GM12878 (cell line): ENCODE measurements at regions not wholly inside any gene's neighbourhood (a gene's known extent, or its start where the extent isn't known, plus 50 kb on each side); places are given as distances from the start of the nearest gene placed in this dataset.

Source experiments
- BACH1 ChIP-seq: fragments of 450-650 bp; IDR thresholded peaks from 2 replicates; pipeline ENCODE4 v1.6.1; 2017; ENCODE audit warnings: mild to moderate bottlenecking, borderline replicate concordance
- CTCF ChIP-seq, 3 experiments: IDR thresholded peaks in 2 of 3; conservative IDR thresholded peaks in 1 of 3; 2 replicates each; pipeline ENCODE4 v1.5.1; 2011; ENCODE audit warnings: low read depth in 3 of 3, low read length in 3 of 3, mild to moderate bottlenecking in 3 of 3, control low read depth in 2 of 3, moderate library complexity in 2 of 3, inconsistent platforms in 1 of 3, mixed read lengths in 1 of 3; ENCODE audit not compliant: control insufficient read depth in 2 of 3, insufficient read depth in 1 of 3; ENCODE audit errors: extremely low read depth in 1 of 3
- KLF5 ChIP-seq: fragments of 450-650 bp; IDR thresholded peaks from 2 replicates; pipeline ENCODE4 v1.6.1; 2014; ENCODE audit warnings: mild to moderate bottlenecking; ENCODE audit not compliant: partially characterized antibody
- MXI1 ChIP-seq: fragments of 150-350 bp; IDR thresholded peaks from 2 replicates; pipeline ENCODE4 v1.6.1; 2011; ENCODE audit warnings: low read depth, mild to moderate bottlenecking, inconsistent platforms, low read length, improper control_type of control experiment
- POLR2A ChIP-seq: IDR thresholded peaks from 2 replicates; pipeline ENCODE4 v1.6.1; 2011; ENCODE audit warnings: low read depth, mild to moderate bottlenecking, low read length
- RELA ChIP-seq: fragments of 450-650 bp; IDR thresholded peaks from 2 replicates; pipeline ENCODE4 v1.8.0; 2014; ENCODE audit warnings: borderline replicate concordance; ENCODE audit not compliant: partially characterized antibody
- RUNX3 ChIP-seq: IDR thresholded peaks from 2 replicates; pipeline ENCODE4 v1.6.1; 2012; ENCODE audit warnings: low read length, inconsistent platforms
- SMC3 ChIP-seq: IDR thresholded peaks from 2 replicates; pipeline ENCODE4 v1.6.1; 2011; ENCODE audit warnings: low read length, improper control_type of control experiment, borderline replicate concordance
- SUPT20H ChIP-seq: IDR thresholded peaks from 2 replicates; pipeline ENCODE4 v1.6.1; 2011; ENCODE audit warnings: low read depth, mild to moderate bottlenecking, low read length, moderate library complexity, borderline replicate concordance; ENCODE audit not compliant: control insufficient read depth
- YY1 ChIP-seq: IDR thresholded peaks from 2 replicates; pipeline ENCODE4 v1.6.1; 2011; ENCODE audit warnings: low read depth, mild to moderate bottlenecking, low read length
- TF ChIP-seq, protein P1 (sequence below): IDR thresholded peaks from 2 replicates; pipeline ENCODE4 v1.6.1; 2012; ENCODE audit warnings: mild to moderate bottlenecking, low read depth, low read length

DNA sequence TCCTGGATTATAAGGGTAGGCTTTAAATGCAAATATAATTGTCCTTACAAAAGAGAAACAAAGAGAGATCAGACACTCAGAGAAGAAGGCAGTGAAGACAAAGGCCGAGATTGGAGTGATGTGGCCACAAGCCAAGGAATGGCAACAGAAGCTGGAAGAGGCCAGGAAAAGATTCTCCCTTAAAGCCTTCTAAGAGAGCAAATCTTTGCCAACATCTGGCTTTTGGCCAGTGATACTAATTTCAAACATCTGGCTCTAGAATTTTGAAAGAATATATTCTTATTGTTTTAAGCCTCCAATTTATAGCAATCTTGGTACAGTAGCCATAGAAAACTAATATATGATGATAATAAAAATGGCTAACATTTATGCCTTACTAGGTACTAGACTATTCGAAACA is 615.8 kb upstream of the ZNF385D start:
- TF ChIP-seq MXI1 (no peak), CTCF (IDR thresholded peaks at IDR 0.05 in 2 of 3, conservative IDR thresholded peaks at IDR 0.05 in 1 of 3; ENCODE audit: control insufficient read depth in 2 of 3, extremely low read depth in 1 of 3, insufficient read depth in 1 of 3, low read depth in 3 of 3, low read length in 3 of 3) (no peak), POLR2A (no peak), BACH1 (no peak), SUPT20H (no peak), YY1 (no peak), RUNX3 (no peak), KLF5 (no peak), RELA (no peak), SMC3 (no peak)
- TF ChIP-seq, protein P1, sequence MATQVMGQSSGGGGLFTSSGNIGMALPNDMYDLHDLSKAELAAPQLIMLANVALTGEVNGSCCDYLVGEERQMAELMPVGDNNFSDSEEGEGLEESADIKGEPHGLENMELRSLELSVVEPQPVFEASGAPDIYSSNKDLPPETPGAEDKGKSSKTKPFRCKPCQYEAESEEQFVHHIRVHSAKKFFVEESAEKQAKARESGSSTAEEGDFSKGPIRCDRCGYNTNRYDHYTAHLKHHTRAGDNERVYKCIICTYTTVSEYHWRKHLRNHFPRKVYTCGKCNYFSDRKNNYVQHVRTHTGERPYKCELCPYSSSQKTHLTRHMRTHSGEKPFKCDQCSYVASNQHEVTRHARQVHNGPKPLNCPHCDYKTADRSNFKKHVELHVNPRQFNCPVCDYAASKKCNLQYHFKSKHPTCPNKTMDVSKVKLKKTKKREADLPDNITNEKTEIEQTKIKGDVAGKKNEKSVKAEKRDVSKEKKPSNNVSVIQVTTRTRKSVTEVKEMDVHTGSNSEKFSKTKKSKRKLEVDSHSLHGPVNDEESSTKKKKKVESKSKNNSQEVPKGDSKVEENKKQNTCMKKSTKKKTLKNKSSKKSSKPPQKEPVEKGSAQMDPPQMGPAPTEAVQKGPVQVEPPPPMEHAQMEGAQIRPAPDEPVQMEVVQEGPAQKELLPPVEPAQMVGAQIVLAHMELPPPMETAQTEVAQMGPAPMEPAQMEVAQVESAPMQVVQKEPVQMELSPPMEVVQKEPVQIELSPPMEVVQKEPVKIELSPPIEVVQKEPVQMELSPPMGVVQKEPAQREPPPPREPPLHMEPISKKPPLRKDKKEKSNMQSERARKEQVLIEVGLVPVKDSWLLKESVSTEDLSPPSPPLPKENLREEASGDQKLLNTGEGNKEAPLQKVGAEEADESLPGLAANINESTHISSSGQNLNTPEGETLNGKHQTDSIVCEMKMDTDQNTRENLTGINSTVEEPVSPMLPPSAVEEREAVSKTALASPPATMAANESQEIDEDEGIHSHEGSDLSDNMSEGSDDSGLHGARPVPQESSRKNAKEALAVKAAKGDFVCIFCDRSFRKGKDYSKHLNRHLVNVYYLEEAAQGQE: no peak
